Activated CD4-positive, alpha-beta T cell treated with anti-CD3 and anti-CD28 coated beads, Interleukin-2, amount 50 U/mL, for 48 hours (primary cell): ENCODE measurements at regions not wholly inside any gene's neighbourhood (a gene's known extent, or its start where the extent isn't known, plus 50 kb on each side); places are given as distances from the start of the nearest gene placed in this dataset.
"Not testable (repeated sequence)": the region's sequence is repeated elsewhere in the genome, so short reads cannot be mapped to it uniquely, and the experiment has no call there.

Experiments used
- DNase-seq, 2 experiments: peaks; one replicate each; pipeline ENCODE4 v3.0.0-alpha.2; 2020

GRCh38 chr20:5696011-5696559 is 54.1 kb upstream of the SHLD1 start:
- DNase-seq: no peak

- no peak for DNase-seq
Observed at GRCh38 chr20:5691918-5692618, 58.1 kb upstream of the SHLD1 start.

- DNase-seq: no peak
Observed at GRCh38 chr20:5689463-5689862, 60.7 kb upstream of the SHLD1 start.

GRCh38 chr20:5688431-5688972 is 61.7 kb upstream of the SHLD1 start:
- DNase-seq: no peak

GRCh38 chr20:5687884-5688283 is 62.3 kb upstream of the SHLD1 start:
- DNase-seq: no peak

- DNase-seq: no peak
Observed at GRCh38 chr20:5686384-5687105, 63.7 kb upstream of the SHLD1 start.

GRCh38 chr20:5682556-5682955 is 67.6 kb upstream of the SHLD1 start:
- DNase-seq: not testable (repeated sequence)

GRCh38 chr20:5680192-5680591 is 69.4 kb upstream of the GPCPD1 start:
- DNase-seq: no peak

GRCh38 chr20:5678777-5679176 is 68.0 kb upstream of the GPCPD1 start:
- no peak for DNase-seq

GRCh38 chr20:5677944-5678343 is 67.1 kb upstream of the GPCPD1 start:
- DNase-seq: not testable (repeated sequence)

- no peak for DNase-seq
Observed at GRCh38 chr20:5677389-5677788, 66.6 kb upstream of the GPCPD1 start.

GRCh38 chr20:5675103-5676091 is 64.6 kb upstream of the GPCPD1 start:
- no peak for DNase-seq

- peak; percentile 16 to 34 for DNase-seq
Observed at GRCh38 chr20:5674176-5674660, 63.4 kb upstream of the GPCPD1 start.

- DNase-seq: no peak
Observed at GRCh38 chr20:5670874-5671273, 60.1 kb upstream of the GPCPD1 start.

GRCh38 chr20:5670036-5670536 is 59.3 kb upstream of the GPCPD1 start:
- no peak for DNase-seq

- DNase-seq: no peak
Observed at GRCh38 chr20:5668529-5668868, 57.7 kb upstream of the GPCPD1 start.

- DNase-seq: no peak
Observed at GRCh38 chr20:5667705-5668528, 57.1 kb upstream of the GPCPD1 start.

- DNase-seq: no peak
Observed at GRCh38 chr20:5665417-5665816, 54.6 kb upstream of the GPCPD1 start.

GRCh38 chr20:5663396-5663795 is 52.6 kb upstream of the GPCPD1 start:
- DNase-seq: no peak

GRCh38 chr20:5662769-5663168 is 52.0 kb upstream of the GPCPD1 start:
- DNase-seq: no peak

GRCh38 chr20:5660756-5661155 is 50.0 kb upstream of the GPCPD1 start:
- not testable (repeated sequence) for DNase-seq
